Stimulated activated naive B cell treated with anti-CD40 and anti-IgM and Interleukin-4, amounts not matched to agents 10 μg/mL and 1 μg/mL and 100 μg/mL, for 72 hours (primary cell): ENCODE measurements at regions not wholly inside any gene's neighbourhood (a gene's known extent, or its start where the extent isn't known, plus 50 kb on each side); places are given as distances from the start of the nearest gene placed in this dataset.
"Not testable (repeated sequence)": the region's sequence is repeated elsewhere in the genome, so short reads cannot be mapped to it uniquely, and the experiment has no call there.

Source experiments
- ATAC-seq, 2 donors: fragments of 150-1000 bp; cut with Tn5 transposase; replicated peaks; 2 replicates each; pipeline ENCODE4 v1.10.0; 2021; ENCODE audit warnings: moderate library complexity in 1 of 2
- DNase-seq: peaks from one replicate; pipeline ENCODE4 v3.0.0; 2021
- H3K27ac Mint-ChIP-seq: one replicate; pipeline ENCODE4 v1.8.0; 2022; ENCODE audit warnings: mild to moderate bottlenecking, mixed read lengths
- H3K27me3 Mint-ChIP-seq, 2 donors: one replicate each; pipeline ENCODE4 v1.8.0; 2022; ENCODE audit warnings: mixed read lengths in 2 of 2
- H3K36me3 Mint-ChIP-seq, 2 donors: one replicate each; pipeline ENCODE4 v1.8.0; 2022; ENCODE audit warnings: mixed read lengths in 2 of 2, mild to moderate bottlenecking in 1 of 2
- H3K4me1 Mint-ChIP-seq, 2 donors: one replicate each; pipeline ENCODE4 v1.8.0; 2022; ENCODE audit warnings: mixed read lengths in 2 of 2, mild to moderate bottlenecking in 1 of 2
- H3K4me3 Mint-ChIP-seq, 2 donors: one replicate each; pipeline ENCODE4 v1.8.0; 2022; ENCODE audit warnings: mild to moderate bottlenecking in 2 of 2, mixed read lengths in 2 of 2, moderate library complexity in 1 of 2
- H3K9me3 Mint-ChIP-seq, 2 donors: one replicate each; pipeline ENCODE4 v1.8.0; 2022; ENCODE audit warnings: mixed read lengths in 2 of 2, mild to moderate bottlenecking in 1 of 2

DNA sequence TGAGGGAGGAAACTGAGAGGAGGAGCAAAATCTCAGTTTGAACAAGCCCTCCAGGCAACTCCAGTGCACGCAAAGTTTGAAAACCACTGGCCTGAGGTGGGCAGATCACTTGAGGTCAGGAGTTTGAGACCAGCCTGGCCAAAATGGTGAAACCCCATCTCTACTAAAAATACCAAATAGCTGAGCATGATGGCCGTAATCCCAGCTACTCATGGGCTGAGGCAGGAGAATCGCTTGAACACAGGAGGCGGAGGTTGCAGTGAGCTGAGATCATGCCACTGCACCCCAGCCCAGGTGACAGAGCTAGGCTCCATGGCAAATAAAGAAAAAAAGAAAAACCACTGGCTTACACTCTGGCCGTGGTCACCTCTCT, 51.9 kb upstream of the SLC1A4 start:
- not testable (repeated sequence) for H3K27me3 Mint-ChIP-seq, ATAC-seq, DNase-seq
- Mint-ChIP-seq H3K27ac (peak overlapping the region; percentile 85), H3K36me3 (peaks cover 8 to 23% of the 10 kb centered on the region in 2 donors), H3K4me1 (peaks cover 58 to 84% of the 10 kb centered on the region in 2 donors), H3K4me3 (peak overlapping the region; percentile 41 to 57), H3K9me3 (peaks cover 7 to 12% of the 10 kb centered on the region in 2 donors)

DNA sequence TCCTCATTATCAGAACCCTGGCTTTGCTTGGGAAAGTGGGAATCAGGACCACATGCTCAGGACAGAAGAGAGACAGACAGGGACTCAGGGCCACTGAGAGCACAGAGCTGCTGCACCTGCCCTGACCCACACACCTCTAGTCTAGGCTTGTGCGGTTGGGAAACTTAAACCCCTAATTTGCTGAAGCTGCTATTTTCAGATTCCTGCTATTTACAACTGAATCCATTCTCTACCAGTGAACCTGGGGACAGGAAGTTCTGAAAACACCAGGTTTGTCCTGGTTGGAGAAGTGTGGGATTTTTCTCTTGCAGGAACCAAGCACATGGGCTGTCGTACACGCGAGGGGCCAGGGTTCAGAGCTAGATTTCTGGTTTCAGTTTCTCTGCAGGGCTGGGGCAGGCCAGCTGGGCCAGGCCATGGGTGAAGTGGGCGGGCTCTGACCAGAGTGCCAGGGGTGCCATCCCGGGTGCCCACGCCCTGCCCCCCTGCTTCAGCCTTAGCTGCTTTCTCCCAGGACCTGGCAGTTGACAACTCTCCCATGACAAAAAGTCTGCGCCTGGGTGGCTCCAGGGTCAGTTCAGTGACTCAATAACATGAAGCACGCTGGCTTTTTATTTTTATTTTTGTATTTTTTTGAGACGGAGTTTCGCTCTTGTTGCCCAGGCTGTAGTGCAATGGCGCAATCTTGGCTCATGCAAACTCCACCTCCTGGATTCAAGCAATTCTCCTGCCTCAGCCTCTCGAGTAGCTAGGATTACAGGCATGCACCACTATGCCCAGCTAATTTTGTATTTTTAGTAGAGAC, 51.3 kb upstream of the SLC1A4 start:
- peaks cover 61 to 81% of the 10 kb centered on the region in 2 donors for H3K4me1 Mint-ChIP-seq
- peaks cover 7 to 12% of the 10 kb centered on the region in 2 donors for H3K9me3 Mint-ChIP-seq
- DNase-seq (no peak), ATAC-seq (peak; percentile 58 to 68)
- no peaks in the 10 kb centered on the region for H3K27me3 Mint-ChIP-seq
- H3K4me3 Mint-ChIP-seq: peak overlapping the region; percentile 41 to 57
- peak overlapping the region; percentile 85 for H3K27ac Mint-ChIP-seq
- peaks cover 8 to 21% of the 10 kb centered on the region in 2 donors for H3K36me3 Mint-ChIP-seq

DNA sequence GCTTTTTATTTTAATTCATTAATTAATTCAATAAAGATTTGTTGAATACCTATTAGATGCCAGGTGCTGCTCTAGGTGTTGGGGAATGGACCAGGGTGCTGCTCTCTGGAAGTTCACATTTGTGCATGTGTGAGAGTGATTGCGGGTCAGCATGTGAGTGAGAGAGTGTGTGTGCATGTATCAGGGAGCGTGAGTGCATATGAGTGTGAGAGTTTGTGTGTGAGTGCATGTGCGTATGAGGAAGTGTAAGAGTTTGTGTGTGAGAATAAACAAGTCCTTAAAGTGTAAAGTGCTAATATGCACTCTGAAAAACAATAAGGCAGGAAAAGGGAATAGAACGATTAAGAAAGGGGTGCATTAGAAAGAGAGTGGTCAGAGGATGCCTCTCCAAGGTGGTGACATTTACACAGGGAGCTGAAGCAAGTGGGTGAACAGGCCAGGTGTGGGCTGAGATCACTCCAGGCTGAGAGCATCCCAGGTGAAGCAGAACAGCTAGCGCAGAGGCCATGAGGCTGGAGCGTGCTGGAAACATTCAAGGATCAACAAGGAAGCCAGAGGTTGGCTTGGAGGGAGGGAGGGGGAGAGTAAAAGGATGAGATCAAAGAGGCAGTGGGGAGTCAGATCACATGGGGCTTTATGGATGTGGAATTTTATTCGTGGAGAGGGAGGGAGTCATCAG, 50.5 kb upstream of the SLC1A4 start:
- ATAC-seq (peak; percentile 24 to 31), DNase-seq (no peak)
- H3K36me3 Mint-ChIP-seq: peaks cover 8 to 19% of the 10 kb centered on the region in 2 donors
- no peaks in the 10 kb centered on the region for H3K27me3 Mint-ChIP-seq
- peaks cover 54 to 72% of the 10 kb centered on the region in 2 donors for H3K4me1 Mint-ChIP-seq
- H3K9me3 Mint-ChIP-seq: peaks cover 6 to 12% of the 10 kb centered on the region in 2 donors
- peak overlapping the region; percentile 28 to 55 for H3K4me3 Mint-ChIP-seq
- H3K27ac Mint-ChIP-seq: peak overlapping the region; percentile 10

GRCh38 chr2:64939332-64939917, 49.8 kb upstream of the SLC1A4 start:
- H3K4me3 Mint-ChIP-seq: peak overlapping the region; percentile 28 to 55
- peak; percentile 46 for DNase-seq

More at GRCh38 chr2:64939332-64939917, 49.8 kb upstream of the SLC1A4 start:
- ATAC-seq: peak; percentile 68
- Mint-ChIP-seq H3K27ac (peak overlapping the region; percentile 10), H3K27me3 (no peaks in the 10 kb centered on the region), H3K9me3 (peaks cover 6 to 12% of the 10 kb centered on the region in 2 donors), H3K36me3 (peaks cover 9 to 16% of the 10 kb centered on the region in 2 donors), H3K4me1 (peaks cover 51 to 71% of the 10 kb centered on the region in 2 donors)
